Renal pelvis (tissue), 1 donor: ENCODE measurements at regions not wholly inside any gene's neighbourhood (a gene's known extent, or its start where the extent isn't known, plus 50 kb on each side); places are given as distances from the start of the nearest gene placed in this dataset.
A peak's percentile ranks its signal among the peaks of the same experiment; 100 is the strongest.

ENCODE experiments used
- DNase-seq: peaks from one replicate; pipeline ENCODE4 v3.0.0-alpha.2; 2013

DNA sequence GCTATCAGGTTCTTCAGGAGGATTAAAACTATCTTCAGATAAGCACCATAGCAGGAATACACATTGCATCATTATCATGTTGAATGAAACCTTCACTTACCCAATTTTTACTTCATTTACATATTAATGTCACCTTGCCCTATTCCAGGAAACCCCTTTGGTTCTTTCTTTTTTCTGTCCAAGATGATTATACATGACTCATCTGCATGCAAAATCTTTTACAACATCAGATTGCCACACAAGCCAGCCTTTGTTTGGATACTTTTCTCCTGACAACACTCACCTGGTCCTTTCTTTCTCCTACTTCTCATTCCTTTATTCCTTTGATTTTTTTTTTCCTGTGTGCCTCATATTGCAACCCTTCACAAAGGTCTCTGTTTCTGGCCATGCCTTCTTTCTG, 200.5 kb upstream of the POU3F2 start:
- DNase-seq: no peak

DNA sequence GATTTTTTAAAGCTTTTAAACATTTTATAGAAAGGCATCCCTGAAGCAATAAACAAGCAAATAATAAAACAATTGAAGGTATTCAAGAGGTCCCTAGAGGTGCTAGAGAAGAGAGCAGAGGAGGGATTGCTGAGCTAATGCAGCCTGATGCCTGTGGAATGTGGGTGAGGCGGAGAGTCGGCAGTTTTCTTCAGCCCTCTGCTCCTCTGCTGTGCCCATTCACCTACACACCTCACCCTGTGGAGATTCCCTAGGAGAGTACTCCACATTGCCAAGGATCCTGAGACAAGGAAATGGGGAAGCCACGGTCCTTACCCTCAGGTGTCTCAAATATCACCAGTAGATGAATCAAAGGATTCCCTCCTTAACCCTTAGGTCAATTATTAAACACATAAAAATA, 199.8 kb upstream of the POU3F2 start:
- no peak for DNase-seq

DNA sequence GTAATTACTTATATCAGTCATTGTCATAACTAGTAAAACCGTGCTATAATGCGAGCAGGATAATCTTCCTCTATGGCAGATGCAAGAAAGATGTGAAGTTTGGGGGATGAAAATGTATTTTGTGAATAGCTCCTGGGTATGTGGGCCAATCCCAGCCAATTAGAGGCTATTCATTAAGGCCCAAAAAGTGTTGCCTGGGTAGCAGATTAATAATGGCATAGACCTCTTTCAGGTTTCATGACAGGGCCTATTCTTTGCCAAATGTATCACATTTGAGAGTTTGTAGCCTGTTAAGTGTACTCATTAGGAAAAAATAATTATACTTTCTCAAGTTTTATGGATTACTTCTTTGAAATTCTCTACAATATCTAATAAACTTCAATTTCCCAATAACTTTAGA, 199.2 kb upstream of the POU3F2 start:
- no peak for DNase-seq

DNA sequence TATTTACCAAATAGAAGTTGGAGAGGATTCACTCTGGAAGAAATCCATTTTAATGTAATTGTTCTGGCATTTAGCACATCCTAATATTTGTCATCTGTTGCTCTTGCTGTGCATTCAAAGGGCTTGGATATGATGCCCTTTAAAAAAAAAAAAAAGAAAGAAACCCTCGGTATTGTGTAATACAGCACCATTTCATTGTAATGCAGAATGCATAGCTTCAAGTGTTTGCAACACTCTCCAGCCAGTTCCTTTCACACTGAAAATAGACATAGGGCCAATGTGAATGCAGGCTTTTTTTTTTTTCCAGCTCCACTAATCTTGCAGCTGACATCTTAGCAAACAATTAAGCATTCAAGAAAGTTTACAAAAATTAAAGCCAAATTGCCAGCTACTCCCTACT, 197.4 kb upstream of the POU3F2 start:
- no peak for DNase-seq

DNA sequence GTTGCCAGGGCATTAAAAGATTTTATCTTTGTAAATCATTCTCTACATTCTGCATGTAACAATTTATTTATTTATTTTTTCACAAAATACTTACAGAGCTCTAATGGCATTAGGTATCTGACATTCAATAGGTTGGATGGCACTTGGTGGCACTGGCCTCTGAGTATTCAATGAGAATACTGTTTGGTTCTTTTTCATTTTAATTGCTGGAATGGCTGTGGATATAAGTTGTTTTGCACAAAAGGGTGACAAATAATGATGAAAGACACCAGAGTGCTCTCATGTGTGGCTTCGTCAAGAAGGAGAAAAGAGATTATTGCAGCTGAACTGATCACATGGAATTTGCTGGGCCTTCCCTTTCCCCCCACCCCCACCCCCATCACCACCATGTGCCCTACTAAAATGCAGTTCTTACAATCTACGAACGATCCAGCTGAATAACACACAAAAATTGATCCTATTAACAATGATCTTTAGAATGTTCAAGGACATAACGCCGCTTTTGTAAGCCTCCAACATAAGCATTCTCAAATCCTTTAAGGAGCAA, 195.2 kb upstream of the POU3F2 start:
- no peak for DNase-seq

DNA sequence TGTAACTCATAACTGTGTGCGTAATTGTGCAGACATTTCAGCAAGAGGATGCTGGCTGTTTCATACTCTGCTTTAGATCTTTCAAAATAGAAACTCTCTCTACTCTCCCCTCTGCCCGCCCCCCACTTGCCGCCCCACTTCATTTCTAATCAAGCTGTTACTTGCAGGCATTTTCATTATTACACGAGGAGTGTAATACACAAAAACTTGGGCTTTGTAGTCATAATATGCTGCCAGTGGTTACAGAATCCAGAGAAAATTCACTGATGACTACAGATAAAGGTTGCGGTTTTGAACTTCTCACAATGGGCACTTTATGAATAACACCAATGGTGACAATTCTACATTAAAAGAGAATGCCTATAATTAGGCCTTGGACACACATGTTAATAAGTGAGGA, 194.0 kb upstream of the POU3F2 start:
- DNase-seq: no peak

DNA sequence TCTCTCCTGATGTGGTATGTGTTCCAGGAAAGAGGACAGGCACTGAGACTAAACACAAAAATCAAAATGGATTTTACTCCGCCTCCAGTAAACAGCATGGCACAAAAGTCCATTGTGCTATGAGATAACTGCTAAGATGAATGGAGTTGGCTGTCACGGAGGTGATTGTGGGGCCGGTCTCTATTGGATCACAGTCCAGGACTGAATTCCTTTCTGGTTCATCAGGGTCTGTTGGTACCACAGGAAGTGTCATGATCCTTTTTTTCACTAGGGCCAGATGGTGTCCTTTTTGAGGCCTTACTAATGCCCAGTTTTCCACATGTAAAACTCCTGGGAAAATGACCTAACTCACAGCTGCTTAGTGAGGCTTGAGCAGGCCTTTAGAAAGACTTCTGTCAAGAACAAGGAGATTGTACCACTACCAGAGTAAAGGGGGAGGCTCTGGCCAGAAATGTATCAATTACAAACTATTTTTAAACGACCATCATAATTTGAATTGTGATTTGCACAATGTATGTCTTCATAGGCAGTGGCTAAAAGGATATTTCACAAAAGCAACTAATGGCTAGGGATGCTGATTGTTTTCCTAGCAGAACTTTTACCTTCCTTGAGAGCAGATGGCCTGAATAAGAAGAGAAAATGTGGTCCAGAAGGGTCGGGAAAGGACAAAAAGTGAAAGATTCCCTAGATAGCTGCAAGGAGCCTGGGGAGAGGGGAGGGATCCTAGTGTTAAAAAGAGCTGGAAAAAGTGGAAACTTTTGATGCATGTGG, 192.2 kb upstream of the POU3F2 start:
- no peak for DNase-seq

DNA sequence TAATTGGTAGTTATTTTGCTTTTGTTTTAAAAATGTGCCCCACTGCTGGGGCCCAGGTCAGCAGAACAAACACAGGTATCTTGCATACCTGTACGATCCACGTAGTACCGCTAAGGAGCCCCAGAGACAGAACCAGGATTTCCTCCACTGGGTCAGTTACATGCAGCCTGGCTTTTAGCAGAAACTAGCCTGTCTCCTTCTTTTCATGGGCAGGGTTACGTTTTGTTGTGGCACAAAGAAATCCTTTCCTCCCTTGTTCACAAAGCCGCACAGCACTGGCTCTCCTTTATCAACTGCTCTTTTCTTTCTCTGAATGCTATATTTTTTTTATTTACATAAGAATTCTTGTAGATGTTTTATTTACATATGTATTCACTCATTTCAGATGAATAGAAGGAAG, 190.3 kb upstream of the POU3F2 start:
- no peak for DNase-seq

DNA sequence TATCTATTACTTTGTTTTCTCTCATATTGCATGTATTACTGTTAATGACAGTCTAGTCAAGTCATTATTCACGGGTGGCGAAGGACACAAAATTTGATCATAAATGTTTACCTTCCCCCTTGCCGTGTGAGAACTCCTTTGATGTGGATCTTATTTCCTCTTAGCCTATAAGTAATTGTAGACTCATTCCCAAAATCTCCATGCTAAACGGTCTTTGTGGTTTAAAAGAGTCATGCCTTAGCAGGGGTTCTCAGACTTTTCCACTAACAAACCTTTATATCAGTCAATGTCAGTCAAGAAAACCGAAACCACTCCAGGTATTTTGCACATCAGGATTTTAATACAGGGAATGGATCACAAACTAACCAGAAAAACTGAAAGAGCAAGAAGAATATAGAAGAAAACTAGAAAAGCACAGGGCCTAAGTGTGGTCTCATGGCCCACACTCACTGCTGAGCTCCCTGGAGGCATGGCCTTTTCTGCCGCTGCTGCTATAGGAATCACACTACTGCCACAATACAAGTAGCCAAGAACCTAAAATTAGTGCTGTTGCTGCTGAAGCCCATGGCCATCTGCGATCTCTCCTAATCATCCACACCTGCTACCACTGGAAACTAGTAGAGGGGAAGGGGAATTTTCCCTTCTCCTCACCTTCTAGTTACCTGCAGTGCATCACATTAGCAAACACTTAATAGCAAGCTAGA, 186.0 kb upstream of the POU3F2 start:
- no peak for DNase-seq

DNA sequence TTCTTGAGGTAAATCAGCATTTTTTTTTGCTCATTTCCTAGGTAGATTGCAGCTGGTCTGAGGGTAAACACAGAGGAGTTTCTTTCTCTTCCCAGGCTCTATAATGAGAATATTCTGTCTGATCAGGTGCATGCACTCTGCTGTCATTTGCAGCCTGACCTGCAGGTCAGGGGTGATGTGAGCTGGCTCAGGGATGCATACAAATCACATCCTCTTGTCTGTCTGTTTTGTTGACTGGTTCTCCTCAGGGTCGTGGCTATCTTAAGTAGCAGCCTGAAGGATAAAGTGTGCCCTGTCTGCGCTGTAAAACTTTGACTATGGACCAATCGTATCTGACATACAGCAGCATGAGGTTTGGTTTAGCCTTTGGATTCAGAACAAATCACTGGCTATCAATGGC, 183.4 kb upstream of the POU3F2 start:
- no peak for DNase-seq

DNA sequence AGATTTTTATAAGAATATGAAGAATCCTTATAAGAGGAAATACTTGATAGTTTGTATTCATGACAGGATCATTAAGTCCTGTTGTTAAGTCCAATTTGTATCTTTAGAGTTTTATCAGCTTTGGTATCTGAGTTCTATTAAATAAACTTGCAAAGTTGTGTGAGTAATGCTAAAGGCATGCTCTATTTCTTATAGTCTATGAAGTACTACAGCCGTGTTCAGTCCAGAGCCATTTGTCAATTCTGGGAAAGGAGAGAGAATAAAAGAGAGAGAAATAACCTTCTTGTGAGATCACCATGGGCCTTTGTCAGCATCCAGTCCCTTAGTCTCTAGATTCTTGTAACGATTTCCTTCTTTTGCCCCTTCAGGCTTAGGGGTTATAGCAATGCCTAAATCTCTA, 181.2 kb upstream of the POU3F2 start:
- DNase-seq: no peak

DNA sequence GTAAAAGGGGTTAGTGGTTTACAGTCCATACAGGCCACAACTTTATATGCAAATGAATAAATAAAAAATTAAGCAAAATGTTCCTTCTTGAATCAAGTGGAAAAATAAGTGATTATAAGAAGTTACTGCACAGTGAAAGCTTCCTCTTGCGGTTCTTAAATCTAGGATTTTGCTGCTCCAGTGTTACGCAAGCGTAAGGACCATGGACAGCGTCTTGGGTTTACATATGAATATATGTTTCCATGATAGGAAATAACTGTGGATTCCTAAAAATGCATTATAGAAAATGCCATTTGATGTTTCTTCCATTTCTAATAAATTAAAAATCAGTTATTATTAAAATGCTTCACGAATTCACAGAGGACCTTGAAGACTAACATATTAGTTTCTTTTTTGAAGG, 176.6 kb upstream of the POU3F2 start:
- peak; percentile 57 for DNase-seq

DNA sequence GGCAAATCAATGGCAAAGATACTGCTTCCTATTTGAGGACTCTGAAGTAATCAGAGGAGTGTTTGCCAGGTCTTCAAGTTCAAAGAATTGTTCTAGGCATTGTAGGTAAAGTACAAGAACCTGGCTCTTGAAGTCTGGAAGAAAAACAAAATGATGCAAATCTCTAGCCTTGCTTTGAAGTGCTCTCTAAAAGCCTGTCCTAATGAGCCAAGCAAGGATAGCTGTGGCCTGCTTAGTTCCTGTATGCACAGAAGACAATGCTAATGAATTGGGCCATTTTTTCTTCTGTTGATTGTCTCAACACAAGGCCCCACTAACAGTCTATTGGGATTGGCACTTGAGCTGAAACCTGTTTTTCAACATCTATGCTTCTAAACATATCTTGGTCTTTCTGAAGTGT, 165.0 kb upstream of the POU3F2 start:
- DNase-seq: no peak

DNA sequence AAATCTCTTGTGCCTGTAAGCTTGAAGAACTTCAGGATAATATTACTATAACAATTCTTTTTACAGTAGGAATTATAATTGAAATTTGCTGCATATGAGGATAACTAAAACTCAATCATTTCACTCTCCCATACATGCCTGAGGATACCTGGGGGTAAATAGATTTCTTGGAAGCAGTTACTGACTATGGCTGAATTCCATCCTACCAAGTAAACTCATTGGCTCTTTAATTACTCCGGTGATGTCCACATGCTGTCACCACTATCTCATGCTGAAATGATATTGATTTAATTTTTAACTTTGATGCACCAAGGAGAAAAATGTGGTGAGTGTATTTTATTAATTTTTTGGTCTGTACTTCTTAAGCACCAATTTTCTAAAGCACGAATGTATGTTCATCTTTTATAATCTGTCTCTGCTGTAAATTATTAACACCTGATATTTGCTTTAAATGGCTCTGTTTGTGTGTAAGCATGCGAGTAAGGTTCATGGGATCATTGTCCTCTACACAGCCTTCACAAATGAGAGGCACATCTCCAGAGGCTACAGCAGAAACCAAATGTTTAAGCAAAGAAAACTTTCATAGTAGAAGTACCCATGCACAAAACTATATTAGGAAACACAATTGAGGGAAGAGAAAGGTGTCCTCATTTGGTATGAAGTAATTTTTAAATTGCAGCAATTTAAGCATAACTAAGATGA, 164.2 kb upstream of the POU3F2 start:
- no peak for DNase-seq

DNA sequence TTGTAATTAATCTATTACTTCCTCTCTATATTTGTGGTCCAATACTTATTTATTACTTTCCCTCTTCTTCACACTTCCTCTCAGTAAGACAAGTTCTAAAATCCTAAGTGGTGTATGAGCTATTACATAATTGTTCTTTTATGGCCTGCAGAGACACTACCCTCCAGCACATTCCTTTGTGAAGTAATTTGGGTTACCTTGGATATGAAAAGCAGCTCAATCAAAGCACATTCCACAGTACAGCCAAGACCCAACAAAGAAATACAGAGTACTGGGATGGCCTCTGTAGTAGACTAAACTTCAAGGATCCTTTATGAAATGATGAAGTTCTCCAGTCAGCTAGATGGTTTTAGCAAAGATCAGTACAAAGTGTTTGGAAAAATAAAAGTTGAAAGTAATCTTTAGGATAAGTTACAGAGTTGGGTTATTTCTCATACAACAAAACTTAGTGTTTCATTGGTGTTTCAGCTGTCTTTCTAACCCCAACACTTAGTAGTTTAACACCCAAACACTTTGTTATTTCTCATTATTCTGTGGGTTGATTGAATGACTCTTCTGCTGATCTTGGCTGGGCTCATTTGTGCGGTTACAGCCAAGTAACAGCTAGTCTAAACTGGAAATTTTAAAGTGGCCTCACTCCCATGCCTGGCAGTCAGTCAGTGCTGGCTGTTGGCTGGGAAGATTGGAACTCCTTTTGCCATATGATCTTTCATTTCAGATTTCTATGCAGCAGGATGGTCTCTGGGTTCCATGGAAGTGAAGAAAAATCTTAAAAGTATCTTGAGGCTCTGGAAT, 161.5 kb upstream of the POU3F2 start:
- no peak for DNase-seq

DNA sequence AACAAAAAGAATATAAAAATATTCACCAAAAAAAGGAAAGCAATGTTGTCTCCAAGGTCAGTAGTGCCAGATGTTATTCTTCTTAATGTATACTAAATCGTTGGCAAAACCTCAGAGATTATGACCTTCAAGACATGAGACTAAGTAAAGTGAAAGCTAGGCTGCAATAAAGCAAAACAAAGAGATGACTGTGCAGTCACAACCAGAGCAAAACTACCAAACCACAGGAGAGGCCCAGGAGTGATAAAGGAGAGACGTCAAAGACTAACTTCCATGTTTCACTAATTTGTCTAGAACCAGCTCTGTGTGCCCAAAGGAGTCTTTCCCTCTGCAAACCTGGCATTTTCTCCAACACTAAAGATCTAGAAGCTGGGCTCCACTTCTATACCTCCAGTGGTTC, 155.9 kb upstream of the POU3F2 start:
- no peak for DNase-seq

DNA sequence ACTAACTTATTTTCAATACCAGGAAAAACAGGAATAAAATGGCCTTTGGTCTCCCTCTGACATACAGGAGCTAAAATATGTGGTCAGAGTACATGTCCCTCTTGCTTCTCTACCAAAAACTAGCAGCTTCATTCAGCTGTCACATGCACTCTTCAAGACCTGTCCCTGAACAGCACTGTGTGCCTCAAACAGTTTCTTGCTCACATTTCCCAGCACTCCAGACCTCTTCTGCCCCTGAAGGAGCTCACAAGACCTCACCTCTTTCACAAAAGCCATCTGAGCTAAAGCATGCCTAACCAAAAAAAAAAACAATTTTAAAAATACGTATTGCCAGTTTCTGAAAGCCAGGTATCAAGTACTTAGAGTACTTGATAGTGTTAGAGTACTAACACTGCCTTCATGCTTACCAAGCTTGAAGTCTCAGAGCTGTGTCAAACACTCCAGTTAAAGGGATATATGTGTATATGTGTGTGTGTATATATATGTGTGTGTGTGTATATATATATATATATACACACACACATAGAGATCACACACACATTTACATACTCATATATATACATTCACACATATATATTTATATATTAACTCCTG, 148.3 kb upstream of the POU3F2 start:
- DNase-seq: no peak

DNA sequence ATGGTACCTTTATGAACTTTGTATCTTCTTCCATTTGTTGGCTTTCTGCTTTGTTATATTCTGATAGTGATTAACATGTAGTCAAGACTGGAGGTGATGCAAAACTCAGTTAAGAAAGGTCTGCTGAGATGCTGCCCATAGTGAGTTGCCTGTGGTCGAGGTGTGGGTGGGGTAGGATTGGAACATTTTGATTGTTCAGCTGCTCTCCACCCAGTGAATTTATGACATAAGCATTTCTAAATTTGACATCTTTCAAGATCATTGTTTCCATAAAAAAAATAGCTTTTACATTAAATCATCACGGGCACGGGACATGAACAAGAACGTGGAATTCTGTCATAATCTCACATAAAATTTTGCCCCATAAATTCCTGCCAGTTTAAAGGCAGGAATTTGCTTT, 146.6 kb upstream of the POU3F2 start:
- no peak for DNase-seq

DNA sequence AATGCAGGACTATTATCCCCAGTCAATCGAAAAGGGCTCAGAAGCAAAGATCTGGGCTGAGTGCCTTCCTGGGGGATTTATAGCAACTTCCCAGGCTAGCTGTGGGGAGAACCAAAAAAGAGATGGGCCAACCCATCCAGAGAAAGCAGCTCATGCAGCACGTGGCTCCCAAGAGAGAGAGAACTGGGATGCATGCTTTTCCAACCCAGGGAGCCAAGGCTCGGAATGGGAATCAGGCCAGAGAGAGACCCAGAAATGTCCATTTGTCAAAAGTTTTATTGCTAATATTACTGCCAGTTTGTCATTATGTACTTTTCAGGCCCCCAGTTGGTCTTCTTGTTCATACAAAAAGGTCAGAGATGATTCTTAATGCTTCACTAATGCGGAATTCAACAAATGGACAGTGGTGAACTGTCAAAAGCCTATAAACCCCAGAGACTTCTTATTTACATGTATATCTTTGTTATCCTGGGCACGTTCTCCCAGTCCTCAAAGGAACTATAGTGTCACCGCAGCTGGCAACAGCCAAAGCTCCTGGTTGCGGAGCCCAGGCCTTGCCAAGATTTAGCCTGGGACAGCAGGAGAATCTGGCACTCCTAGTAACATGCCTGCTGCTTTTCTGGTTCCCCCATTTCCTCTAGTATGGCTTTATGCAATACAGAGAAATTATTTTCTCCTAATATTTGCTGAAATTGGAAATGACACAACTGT, 139.1 kb upstream of the POU3F2 start:
- no peak for DNase-seq

DNA sequence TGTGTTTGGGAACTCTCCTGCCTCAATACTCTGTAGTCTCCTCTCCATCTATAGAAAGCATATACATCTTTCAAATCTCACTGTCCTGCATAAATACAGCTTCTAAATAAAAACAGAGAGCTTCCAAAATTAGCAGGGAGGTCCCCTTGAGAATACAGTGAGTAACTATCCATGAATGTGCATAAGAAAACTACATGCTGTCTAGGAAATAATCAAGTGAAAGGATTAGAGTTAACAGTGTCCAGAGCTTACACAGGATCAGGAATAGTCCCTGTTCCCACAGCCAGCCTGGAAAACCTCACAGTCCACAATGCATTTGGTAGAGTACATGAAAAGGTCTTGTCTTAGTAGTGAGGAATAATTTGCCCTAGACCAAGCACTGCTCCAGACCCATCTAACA, 123.0 kb upstream of the POU3F2 start:
- no peak for DNase-seq

DNA sequence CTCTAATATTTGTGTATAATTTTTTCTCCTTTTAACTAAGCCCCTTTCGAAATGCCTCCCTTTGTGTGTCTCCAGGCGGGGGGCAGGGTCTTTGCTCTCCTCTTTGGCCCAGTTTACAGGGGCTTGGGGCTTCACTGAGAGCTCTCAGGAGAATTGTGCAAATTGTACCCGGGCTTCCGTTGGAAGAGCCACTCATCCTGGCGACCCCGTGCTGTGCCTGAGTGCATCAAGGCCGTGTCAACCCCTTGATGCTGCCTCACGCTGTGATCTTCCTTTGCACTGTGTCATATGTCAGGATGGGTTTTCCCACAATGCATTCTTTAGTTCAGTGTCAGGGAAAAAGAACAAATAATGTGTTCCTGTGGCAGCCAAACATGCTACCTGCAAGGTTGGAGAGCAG, 118.0 kb upstream of the POU3F2 start:
- DNase-seq: no peak
